SK-N-SH (cell line): ENCODE measurements at regions not wholly inside any gene's neighbourhood (a gene's known extent, or its start where the extent isn't known, plus 50 kb on each side); places are given as distances from the start of the nearest gene placed in this dataset.

Source experiments
- CHD2 ChIP-seq: fragments of 150-350 bp; IDR thresholded peaks from 2 replicates; pipeline ENCODE4 v1.6.1; 2018; ENCODE audit warnings: low read length; ENCODE audit not compliant: partially characterized antibody
- CTCF ChIP-seq: fragments of 200-600 bp; sonication (generic); IDR thresholded peaks from 2 replicates; pipeline ENCODE4 v1.6.1; 2017; ENCODE audit warnings: antibody characterized with exemption, mild to moderate bottlenecking, moderate library complexity
- MAX ChIP-seq: IDR thresholded peaks from 2 replicates; pipeline ENCODE4 v1.4.0; 2012; ENCODE audit warnings: low read depth
- REST ChIP-seq: IDR thresholded peaks from 2 replicates; pipeline ENCODE4 v1.6.1; 2012; ENCODE audit warnings: mild to moderate bottlenecking, low read depth, low read length, moderate library complexity

GRCh38 chrX:43481576-43481975 is 174.5 kb upstream of the MAOA start:
- TF ChIP-seq MAX (no peak), REST (no peak), CTCF (no peak), CHD2 (no peak)
